GM10266 (cell line): ENCODE measurements at regions not wholly inside any gene's neighbourhood (a gene's known extent, or its start where the extent isn't known, plus 50 kb on each side); places are given as distances from the start of the nearest gene placed in this dataset.

Experiments used
- DNase-seq: peaks from one replicate; pipeline ENCODE4 v3.0.0; 2012; ENCODE audit errors: extremely low spot score
- CTCF ChIP-seq: IDR thresholded peaks from 2 replicates; pipeline ENCODE4 v1.5.1; 2012; ENCODE audit warnings: mild to moderate bottlenecking, low read depth; ENCODE audit not compliant: control insufficient read depth, insufficient read depth; ENCODE audit errors: missing control alignments

DNA sequence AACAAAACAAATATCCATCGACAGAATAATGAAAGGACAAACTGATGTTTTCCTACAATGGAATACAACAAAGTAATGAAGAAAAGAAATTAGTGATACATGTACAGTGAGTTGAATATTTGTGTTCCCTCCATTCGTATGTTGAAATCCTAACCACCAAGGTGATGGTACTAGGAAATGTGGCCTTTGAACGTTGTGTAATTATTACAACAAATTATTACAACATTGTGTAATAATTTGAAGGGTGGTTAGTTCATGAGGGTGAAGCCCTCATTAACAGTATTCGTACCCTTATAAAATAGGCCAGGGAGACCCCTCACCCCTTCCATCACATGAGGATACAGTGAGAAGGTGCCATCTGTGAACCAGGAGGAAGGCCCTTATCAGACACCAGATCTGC is 339.4 kb downstream of the BMP2 start:
- no peak for DNase-seq
- no peak for TF ChIP-seq CTCF

DNA sequence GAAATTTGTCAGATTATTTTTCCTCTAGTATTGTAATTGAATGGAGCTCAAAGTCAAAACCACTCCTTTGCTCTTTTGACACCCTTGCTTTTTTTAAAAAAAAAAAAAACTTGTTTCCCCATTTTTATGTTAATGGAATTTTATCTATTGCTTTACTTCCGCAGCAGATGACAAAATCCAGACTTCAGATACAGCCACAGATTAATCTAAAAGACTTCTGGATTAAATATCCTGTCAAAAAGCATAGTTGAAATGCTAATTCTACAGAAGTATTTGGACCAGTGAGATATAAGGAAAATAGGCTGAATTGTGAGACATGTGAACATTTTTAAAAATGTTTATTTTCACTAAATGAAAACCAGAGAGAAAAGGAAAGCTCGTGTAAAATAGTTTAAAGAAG is 341.4 kb downstream of the BMP2 start:
- no peak for TF ChIP-seq CTCF
- DNase-seq = no peak

DNA sequence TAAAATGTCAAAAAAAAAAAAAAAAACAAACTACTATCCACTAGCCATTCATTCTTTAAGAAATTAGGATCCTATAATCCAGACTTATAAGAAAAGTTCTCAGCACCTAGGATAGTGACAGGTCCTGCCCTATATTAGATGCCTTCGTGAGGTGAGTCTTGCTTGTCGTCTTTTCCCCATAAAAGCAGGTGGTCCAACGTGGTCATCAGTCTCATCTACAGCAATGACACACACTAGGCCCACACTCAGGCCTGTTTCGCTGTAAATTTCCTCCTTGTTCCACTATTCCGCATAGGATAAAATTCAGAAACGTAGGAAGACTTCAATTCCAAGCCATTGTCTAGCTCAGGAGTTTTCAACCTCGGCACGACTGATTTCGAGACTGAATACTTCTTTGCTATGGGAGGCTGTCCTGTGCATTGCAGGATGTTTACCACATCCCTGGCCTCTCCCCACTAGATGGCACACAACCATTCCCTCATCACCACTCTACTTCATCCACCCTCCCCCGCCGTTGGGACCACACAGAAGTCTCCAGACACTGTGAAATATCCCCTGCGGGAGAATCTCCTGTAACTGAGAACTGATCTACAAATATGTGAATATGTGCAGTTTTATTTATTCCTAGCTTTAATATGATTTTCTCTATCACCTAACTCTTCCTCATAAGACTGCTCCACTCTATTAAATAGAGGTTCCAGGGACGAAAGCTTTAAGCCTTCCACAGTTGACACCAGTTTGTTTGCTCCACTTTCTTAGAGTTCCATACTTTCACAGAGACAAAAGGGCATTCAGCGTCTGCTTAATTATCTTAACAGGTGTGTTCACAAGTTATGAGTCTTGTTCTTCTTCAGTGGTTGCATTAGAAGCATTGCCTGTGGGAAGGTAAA is 346.3 kb downstream of the BMP2 start:
- no peak for DNase-seq
- peak; percentile 29 for TF ChIP-seq CTCF

- DNase-seq = no peak
- no peak for TF ChIP-seq CTCF
These were observed 356.0 kb downstream of the BMP2 start for GRCh38 chr20:7123457-7123856.

- no peak for DNase-seq
- no peak for TF ChIP-seq CTCF
These were observed 356.6 kb downstream of the BMP2 start for GRCh38 chr20:7124120-7124519.

- no peak for DNase-seq
- TF ChIP-seq CTCF = no peak
These were observed 369.4 kb downstream of the BMP2 start for GRCh38 chr20:7136886-7137285.

GRCh38 chr20:7137395-7138151 is 370.1 kb downstream of the BMP2 start:
- no peak for TF ChIP-seq CTCF
- no peak for DNase-seq
